ENCODE measurements at regions not wholly inside any gene's neighbourhood (a gene's known extent, or its start where the extent isn't known, plus 50 kb on each side); places are given as distances from the start of the nearest gene placed in this dataset.
"Not testable (repeated sequence)": the region's sequence is repeated elsewhere in the genome, so short reads cannot be mapped to it uniquely, and the experiment has no call there.

GRCh38 chr16:59634004-59634579, 900.0 kb upstream of the GOT2 start:
- DNase-seq (ENCODE audit: low read depth): no peak

GRCh38 chr16:59632276-59632855, 898.2 kb upstream of the GOT2 start:
- DNase-seq (ENCODE audit: low read depth): no peak

- DNase-seq (ENCODE audit: low read depth): not testable (repeated sequence)
Observed at GRCh38 chr16:59624381-59624780, 890.3 kb upstream of the GOT2 start.

- no peak for DNase-seq (ENCODE audit: low read depth)
Observed at GRCh38 chr16:59614466-59615240, 880.5 kb upstream of the GOT2 start.

- DNase-seq (ENCODE audit: low read depth): not testable (repeated sequence)
Observed at GRCh38 chr16:59612910-59613620, 878.9 kb upstream of the GOT2 start.

GRCh38 chr16:59612094-59612493, 878.0 kb upstream of the GOT2 start:
- no peak for DNase-seq (ENCODE audit: low read depth)

GRCh38 chr16:59611556-59611955, 877.4 kb upstream of the GOT2 start:
- no peak for DNase-seq (ENCODE audit: low read depth)

- DNase-seq (ENCODE audit: low read depth): no peak
Observed at GRCh38 chr16:59605706-59606105, 871.6 kb upstream of the GOT2 start.

- DNase-seq (ENCODE audit: low read depth): no peak
Observed at GRCh38 chr16:59604354-59604753, 870.2 kb upstream of the GOT2 start.

- DNase-seq (ENCODE audit: low read depth): no peak
Observed at GRCh38 chr16:59601452-59601851, 867.3 kb upstream of the GOT2 start.

GRCh38 chr16:59597269-59597668, 863.2 kb upstream of the GOT2 start:
- DNase-seq (ENCODE audit: low read depth): no peak

- no peak for DNase-seq (ENCODE audit: low read depth)
Observed at GRCh38 chr16:59596693-59597092, 862.6 kb upstream of the GOT2 start.

GRCh38 chr16:59593194-59593661, 859.1 kb upstream of the GOT2 start:
- DNase-seq (ENCODE audit: low read depth): peak; percentile 2

- no peak for DNase-seq (ENCODE audit: low read depth)
Observed at GRCh38 chr16:59591480-59591879, 857.4 kb upstream of the GOT2 start.

GRCh38 chr16:59590845-59591244, 856.7 kb upstream of the GOT2 start:
- no peak for DNase-seq (ENCODE audit: low read depth)

GRCh38 chr16:59586331-59586730, 852.2 kb upstream of the GOT2 start:
- no peak for DNase-seq (ENCODE audit: low read depth)

GRCh38 chr16:59574296-59574695, 840.2 kb upstream of the GOT2 start:
- DNase-seq (ENCODE audit: low read depth): no peak

GRCh38 chr16:59573528-59574271, 839.6 kb upstream of the GOT2 start:
- no peak for DNase-seq (ENCODE audit: low read depth)

GRCh38 chr16:59567496-59567895, 833.4 kb upstream of the GOT2 start:
- no peak for DNase-seq (ENCODE audit: low read depth)

- no peak for DNase-seq (ENCODE audit: low read depth)
Observed at GRCh38 chr16:59566446-59566845, 832.3 kb upstream of the GOT2 start.

- DNase-seq (ENCODE audit: low read depth): no peak
Observed at GRCh38 chr16:59558679-59559078, 824.6 kb upstream of the GOT2 start.

GRCh38 chr16:59552164-59552563, 818.0 kb upstream of the GOT2 start:
- DNase-seq (ENCODE audit: low read depth): no peak
